ENCODE measurements at regions not wholly inside any gene's neighbourhood (a gene's known extent, or its start where the extent isn't known, plus 50 kb on each side); places are given as distances from the start of the nearest gene placed in this dataset.
A peak's percentile ranks its signal among the peaks of the same experiment; 100 is the strongest.
"Not testable (repeated sequence)": the region's sequence is repeated elsewhere in the genome, so short reads cannot be mapped to it uniquely, and the experiment has no call there.

DNA sequence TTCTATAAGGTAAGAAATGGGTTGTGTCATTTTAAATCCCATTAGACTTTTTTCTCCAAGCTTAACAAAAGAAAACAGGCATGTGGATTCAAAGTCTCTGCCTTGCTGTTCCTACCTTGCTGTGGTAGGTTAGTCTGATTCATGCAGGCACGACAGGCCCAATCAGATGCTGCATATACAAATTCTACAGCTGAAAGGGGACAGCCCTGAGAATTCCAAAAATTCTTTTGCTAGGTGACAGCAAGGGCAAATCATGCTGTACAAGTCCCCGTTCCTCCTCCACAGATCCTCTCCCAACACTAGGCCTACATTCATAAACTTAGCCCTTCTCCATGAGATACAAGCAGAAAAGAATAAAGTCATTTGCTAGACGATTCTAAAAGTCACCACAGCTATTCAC is 161.2 kb upstream of the THBS1 start:
- Histone ChIP-seq H3K9me3 (peaks cover 0 to 8% (median 0%) of the 10 kb centered on the region in 3 donors), H3K36me3 (no peaks in the 10 kb centered on the region), H3K4me1 (peaks cover 3 to 29% (median 7%) of the 10 kb centered on the region in 3 donors), H3K4me3 (no peak overlapping the region), H3K27me3 (no peaks in the 10 kb centered on the region), H3K27ac (peak overlapping the region in 3 of 4 donors; percentile 65 to 74 (median 66))
- TF ChIP-seq, protein P1, sequence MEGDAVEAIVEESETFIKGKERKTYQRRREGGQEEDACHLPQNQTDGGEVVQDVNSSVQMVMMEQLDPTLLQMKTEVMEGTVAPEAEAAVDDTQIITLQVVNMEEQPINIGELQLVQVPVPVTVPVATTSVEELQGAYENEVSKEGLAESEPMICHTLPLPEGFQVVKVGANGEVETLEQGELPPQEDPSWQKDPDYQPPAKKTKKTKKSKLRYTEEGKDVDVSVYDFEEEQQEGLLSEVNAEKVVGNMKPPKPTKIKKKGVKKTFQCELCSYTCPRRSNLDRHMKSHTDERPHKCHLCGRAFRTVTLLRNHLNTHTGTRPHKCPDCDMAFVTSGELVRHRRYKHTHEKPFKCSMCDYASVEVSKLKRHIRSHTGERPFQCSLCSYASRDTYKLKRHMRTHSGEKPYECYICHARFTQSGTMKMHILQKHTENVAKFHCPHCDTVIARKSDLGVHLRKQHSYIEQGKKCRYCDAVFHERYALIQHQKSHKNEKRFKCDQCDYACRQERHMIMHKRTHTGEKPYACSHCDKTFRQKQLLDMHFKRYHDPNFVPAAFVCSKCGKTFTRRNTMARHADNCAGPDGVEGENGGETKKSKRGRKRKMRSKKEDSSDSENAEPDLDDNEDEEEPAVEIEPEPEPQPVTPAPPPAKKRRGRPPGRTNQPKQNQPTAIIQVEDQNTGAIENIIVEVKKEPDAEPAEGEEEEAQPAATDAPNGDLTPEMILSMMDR (IDR thresholded peaks at IDR 0.05): no peak
- TF ChIP-seq POLR2A (IDR thresholded peaks at IDR 0.05): no peak
- 26 to 29% methylated on average over 3 of the region's 3 CpGs for WGBS, 2 donors
- DNase-seq: no peak
- intact Hi-C loops (cut with DNase I): no loop called here

DNA sequence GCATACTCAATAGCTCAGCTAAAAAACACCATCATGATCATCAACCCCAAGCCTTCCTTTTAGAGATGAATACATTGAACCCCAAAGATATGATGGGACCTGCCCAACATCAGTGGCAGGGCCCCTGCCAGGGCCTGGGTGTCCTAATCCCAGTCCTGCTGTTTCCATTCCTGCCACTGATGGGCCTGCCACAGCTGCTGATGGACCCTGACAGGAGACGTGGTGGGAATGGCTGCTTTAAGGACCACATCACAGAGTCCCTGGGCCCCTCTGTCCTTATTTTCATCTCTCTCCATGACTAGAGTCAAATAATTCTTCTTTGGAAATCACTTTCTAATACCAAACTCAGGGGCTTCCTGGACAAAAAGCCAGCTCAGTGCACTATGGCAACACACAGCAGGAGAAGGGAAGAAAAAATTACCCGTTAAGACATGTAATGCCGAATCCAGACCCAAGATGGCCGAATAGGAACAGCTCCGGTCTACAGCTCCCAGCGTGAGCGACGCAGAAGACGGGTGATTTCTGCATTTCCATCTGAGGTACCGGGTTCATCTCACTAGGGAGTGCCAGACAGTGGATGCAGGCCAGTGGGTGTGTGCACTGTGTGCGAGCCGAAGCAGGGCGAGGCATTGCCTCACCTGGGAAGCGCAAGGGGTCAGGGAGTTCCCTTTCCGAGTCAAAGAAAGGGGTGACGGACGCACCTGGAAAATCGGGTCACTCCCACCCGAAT is 160.6 kb upstream of the THBS1 start:
- Histone ChIP-seq H3K27ac (peak overlapping the region; percentile 14 to 74 (median 66)), H3K4me3 (peak overlapping the region in 3 of 4 donors; percentile 5 to 22 (median 19)), H3K4me1 (peaks cover 3 to 29% (median 7%) of the 10 kb centered on the region in 3 donors)
- intact Hi-C loops (cut with DNase I); H3K27me3 ChIP-seq; H3K36me3 ChIP-seq; DNase-seq; H3K9me3 ChIP-seq: not testable (repeated sequence)
- WGBS, 2 donors: 60 to 85% methylated on average over 1 to 11 of the region's 19 CpGs

DNA sequence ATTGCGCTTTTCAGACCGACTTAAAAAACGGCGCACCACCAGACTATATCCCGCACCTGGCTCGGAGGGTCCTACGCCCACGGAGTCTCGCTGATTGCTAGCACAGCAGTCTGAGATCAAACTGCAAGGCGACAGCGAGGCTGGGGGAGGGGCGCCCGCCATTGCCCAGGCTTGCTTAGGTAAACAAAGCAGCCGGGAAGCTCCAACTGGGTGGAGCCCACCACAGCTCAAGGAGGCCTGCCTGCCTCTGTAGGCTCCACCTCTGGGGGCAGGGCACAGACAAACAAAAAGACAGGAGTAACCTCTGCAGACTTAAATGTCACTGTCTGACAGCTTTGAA is 160.1 kb upstream of the THBS1 start:
- H3K9me3 ChIP-seq; H3K36me3 ChIP-seq; intact Hi-C loops (cut with DNase I); H3K27me3 ChIP-seq; DNase-seq: not testable (repeated sequence)
- peak overlapping the region in 2 of 4 donors; percentile 19 to 22 for H3K4me3 ChIP-seq
- peak overlapping the region in 1 of 4 donors; percentile 66 for H3K27ac ChIP-seq
- WGBS, 2 donors: no CpG with 5 or more reads among the region's 14 CpGs
- peaks cover 3 to 29% (median 7%) of the 10 kb centered on the region in 3 donors for H3K4me1 ChIP-seq

DNA sequence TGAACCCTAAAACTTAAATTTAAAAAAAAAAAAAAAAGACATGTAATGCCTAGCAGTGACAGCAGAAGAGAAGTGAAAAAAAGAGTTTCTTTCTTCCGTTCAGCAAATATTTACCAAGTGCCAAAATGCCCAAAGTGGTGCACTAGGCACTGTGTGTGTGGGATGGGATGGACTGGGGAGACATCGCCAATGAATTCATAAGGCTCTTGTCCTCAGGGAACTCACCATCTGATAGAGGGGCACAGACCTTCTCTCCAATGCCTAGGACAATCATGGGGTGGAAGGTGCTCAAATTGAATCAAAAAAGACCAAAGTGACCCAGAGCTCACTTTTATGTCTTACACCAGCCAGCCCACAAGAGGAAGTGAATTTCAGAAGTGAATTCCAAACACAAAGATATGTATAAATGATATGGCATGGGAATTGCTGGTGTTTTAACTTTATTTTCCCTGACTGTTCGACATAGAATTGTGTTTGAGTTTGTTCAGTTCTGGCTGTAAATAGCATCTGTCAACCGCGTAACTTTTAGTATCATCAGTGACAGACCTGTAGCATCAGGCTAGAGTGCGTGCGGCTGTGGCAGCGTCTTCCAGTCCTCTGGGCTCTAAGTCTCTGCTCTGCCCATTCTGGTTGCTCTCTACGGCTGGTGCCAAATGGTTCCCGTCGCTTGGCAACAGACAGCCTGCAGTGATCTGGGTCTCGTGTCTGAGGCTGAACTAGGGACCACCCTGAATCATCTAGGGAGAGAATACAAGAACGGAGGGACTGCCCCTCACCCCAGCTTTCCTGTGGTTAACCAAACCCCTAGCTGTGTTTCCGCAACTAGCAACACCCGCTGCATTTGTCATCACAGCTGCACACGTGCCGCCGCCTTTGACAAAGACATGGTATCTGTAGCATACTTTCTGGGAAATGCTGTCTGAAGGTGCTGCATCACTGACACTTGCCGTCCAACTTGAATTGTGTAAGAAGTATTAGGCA is 154.0 kb upstream of the THBS1 start:
- Histone ChIP-seq H3K36me3 (no peaks in the 10 kb centered on the region), H3K27me3 (no peaks in the 10 kb centered on the region), H3K27ac (peak overlapping the region in 2 of 4 donors; percentile 3 to 19), H3K4me1 (peaks cover 0 to 47% (median 9%) of the 10 kb centered on the region in 3 donors), H3K9me3 (no peaks in the 10 kb centered on the region), H3K4me3 (peak overlapping the region in 1 of 4 donors; percentile 21)
- WGBS, 2 donors: 54 to 66% methylated on average over 10 to 15 of the region's 19 CpGs
- no peak for TF ChIP-seq POLR2A (IDR thresholded peaks at IDR 0.05)
- TF ChIP-seq, protein P1 (IDR thresholded peaks at IDR 0.05): no peak
- intact Hi-C loops (cut with DNase I): no loop called here
- DNase-seq: no peak

DNA sequence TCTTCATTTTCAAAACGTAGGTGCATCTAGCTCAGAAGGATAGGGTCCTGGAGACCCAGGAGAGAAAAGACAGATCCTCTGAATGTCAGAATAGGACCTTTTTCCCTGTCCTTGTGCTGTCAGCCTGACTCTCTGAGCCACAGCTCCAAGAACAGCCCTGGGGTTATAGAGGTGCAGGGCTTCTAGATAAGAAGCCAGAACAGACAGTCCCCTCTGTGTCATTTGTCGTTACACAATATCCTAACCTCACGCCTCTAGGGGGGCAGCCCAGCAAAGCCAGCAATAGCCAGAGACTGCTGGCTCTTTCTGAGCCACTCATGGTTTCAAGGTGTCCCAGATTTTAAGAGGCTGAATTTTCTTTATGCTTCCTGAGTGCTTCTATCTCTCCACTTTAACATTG is 153.2 kb upstream of the THBS1 start:
- intact Hi-C loops (cut with DNase I): no loop called here
- Histone ChIP-seq H3K9me3 (no peaks in the 10 kb centered on the region), H3K4me1 (peaks cover 0 to 56% (median 14%) of the 10 kb centered on the region in 3 donors), H3K27ac (peak overlapping the region in 1 of 4 donors; percentile 19), H3K27me3 (no peaks in the 10 kb centered on the region), H3K4me3 (no peak overlapping the region), H3K36me3 (no peaks in the 10 kb centered on the region)
- no peak for DNase-seq
- WGBS, 2 donors: 50 to 70% methylated on average over 3 of the region's 3 CpGs
- TF ChIP-seq POLR2A (IDR thresholded peaks at IDR 0.05): no peak
- TF ChIP-seq, protein P1 (IDR thresholded peaks at IDR 0.05): no peak

DNA sequence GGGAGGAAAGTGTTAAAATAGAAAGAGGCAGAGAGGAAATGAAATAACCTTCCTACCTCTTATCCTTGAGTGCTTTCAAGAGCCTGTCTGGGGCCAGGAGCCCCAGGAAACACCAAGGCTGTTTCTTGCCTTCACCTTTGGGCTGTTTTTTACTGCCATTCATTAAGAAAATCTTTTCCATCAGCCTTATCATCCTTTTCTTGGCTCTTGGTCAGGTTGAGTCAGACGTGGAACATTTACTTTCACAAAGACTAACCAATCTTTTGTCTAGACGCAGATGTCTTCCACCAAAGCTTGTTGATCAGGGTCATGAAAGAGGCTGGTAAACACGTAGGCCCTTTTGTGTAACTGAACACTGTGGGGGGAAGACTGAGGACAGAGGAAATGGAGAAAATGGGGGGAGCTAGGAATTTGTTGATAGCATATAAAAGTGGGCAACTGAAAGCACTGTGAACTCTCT is 151.0 kb upstream of the THBS1 start:
- Histone ChIP-seq H3K27ac (peak overlapping the region in 1 of 4 donors; percentile 31), H3K36me3 (no peaks in the 10 kb centered on the region), H3K9me3 (no peaks in the 10 kb centered on the region), H3K27me3 (no peaks in the 10 kb centered on the region), H3K4me3 (no peak overlapping the region), H3K4me1 (peaks cover 0 to 78% (median 29%) of the 10 kb centered on the region in 3 donors)
- TF ChIP-seq, protein P1 (IDR thresholded peaks at IDR 0.05): no peak
- TF ChIP-seq POLR2A (IDR thresholded peaks at IDR 0.05): no peak
- DNase-seq: no peak
- WGBS, 2 donors: 6 to 12% methylated on average over 3 of the region's 3 CpGs
- intact Hi-C loops (cut with DNase I): no loop called here

Measured in esophagus squamous epithelium (tissue), 5 donors.